NCI-H128 (cell line): ENCODE measurements at regions not wholly inside any gene's neighbourhood (a gene's known extent, or its start where the extent isn't known, plus 50 kb on each side); places are given as distances from the start of the nearest gene placed in this dataset.

Source experiments
- DNase-seq: peaks from one replicate; lab custom pipeline; 2025; ENCODE audit not compliant: unreplicated experiment; lab: John Stamatoyannopoulos, UW

DNA sequence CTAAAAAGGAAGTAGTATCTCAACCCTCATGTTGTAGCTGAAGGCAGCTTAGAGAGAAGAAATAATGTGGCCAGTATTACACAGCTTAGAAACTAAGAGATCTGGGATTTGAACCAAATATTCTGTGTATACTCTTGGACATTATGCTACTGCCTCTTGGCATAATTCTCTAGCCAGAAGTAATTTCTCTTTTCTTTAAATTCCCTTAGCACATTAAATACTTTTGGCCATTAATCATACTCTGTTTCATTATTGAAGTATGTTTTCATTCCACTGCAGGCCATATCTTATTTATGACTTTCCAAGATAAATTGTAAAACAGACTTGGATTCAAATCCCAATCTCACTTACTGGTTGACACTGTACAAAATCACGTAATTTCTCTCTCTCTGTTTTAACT, 181.3 kb upstream of the SPAG17 start:
- DNase-seq: no peak

DNA sequence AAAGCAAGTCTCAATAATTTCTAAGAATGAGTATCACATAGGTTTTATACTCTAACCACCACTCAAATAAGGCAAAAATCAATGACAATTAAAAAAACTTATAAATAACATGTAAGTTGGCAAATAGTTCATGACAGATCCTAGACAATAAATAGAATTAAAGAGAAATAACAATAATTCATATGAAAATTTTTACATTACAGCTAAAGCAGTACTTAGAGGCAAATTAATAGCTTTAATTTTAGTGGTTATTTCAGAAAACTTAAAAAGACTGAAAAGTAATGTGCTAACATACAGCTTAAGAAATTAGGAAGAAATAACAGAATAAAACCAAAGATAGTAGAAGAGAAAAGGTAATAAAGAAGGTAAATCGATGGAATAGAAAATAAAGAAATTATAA, 179.9 kb upstream of the SPAG17 start:
- no peak for DNase-seq

DNA sequence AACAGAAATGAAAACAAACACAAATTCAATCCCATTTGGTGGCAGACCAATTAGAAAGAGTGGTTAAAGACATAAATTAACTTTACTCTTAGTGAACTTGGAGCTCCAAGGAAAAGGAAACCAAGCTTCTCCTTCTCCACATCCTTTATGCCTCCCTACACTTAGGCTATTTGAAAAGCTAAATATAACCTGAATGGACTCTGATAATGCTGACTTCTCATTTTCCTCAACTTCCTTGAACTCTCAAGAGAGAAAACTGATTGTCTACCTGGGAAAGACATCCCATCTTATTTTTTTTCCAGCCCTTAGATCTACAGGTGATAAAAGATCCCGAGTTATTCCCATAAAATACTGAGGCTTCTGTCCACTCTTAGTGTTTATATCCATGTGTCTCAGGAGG, 178.4 kb upstream of the SPAG17 start:
- no peak for DNase-seq

DNA sequence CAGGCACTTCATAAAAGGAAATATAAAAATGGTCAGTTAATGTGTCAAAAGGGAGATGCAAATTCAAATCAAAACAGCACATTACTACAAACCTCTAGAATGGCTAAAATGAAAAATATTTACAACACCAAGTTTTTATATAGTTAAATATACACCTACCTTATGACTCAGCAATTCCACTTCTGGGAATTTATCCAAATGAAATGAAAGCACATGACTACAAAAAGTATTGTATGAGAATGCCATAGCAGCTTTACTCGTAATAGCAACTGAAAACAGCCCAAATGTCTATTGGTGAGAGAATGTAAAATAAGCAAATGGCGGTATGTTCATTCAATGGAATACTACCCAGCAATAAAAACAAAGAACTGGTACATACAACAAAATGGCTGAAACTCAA, 175.8 kb upstream of the SPAG17 start:
- no peak for DNase-seq

DNA sequence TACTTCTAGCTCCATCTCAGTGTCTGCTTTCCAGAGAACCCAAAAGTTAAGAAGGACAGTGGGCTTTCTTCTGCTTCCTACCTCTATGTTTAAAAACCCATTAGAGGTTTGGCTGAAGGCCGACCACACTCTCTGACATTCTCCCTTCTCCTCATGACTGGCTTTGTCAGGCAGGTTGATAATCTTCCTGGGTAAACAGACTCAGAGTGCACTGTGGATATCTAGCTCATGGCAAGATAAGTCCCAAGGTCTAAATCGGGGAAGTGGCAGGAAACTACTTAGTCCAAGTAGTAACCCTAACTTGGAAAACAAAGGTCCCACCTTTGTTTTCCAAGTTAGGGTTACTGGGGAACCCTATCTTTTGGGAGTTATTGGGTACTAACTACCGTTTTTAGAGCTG, 161.9 kb upstream of the SPAG17 start:
- no peak for DNase-seq

DNA sequence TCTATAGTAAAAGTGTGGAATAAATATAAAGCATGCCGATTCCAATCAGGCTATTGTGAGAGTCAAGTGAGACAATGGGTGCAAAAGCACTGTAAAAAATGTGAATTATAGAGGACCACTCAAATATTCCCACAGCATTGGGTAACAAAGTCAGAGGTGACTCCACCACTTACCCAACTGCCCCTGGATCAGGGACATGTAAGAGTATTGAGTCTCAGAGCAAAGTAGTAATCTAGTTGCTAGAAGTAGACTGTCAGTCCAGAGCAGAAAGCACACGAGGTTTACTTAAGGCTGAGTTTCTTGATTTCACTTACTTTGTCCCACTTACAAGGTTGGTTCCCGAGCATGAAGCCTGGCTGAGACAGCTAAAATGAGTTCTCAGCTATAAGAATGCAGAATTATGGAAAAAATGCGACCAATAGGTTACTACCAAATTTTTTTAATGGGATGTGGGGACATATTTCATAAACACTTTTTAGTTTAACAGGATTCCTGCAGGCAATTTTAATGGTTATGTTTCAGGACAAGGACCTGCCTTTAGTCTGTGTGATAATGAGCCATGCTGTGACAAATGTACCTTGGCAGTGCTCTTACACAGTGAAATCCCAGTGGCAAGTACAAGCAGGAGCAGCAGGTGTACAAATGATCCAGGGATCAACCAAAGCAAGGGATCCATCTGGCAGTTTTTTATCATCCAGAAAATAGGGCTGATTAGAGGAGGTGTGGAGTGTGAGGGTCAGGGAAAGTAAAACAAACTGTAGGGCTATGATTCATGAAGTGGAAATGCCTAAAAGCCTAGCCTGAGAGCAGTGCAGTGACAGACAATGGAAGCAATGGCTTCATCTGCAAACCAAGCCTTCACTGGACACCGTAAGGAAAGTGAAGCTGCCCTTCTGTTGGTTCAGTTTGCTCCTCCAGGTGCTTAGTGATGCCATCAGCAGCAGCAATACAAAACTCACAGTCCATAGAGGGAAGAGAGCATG, 156.2 kb upstream of the SPAG17 start:
- DNase-seq: no peak

DNA sequence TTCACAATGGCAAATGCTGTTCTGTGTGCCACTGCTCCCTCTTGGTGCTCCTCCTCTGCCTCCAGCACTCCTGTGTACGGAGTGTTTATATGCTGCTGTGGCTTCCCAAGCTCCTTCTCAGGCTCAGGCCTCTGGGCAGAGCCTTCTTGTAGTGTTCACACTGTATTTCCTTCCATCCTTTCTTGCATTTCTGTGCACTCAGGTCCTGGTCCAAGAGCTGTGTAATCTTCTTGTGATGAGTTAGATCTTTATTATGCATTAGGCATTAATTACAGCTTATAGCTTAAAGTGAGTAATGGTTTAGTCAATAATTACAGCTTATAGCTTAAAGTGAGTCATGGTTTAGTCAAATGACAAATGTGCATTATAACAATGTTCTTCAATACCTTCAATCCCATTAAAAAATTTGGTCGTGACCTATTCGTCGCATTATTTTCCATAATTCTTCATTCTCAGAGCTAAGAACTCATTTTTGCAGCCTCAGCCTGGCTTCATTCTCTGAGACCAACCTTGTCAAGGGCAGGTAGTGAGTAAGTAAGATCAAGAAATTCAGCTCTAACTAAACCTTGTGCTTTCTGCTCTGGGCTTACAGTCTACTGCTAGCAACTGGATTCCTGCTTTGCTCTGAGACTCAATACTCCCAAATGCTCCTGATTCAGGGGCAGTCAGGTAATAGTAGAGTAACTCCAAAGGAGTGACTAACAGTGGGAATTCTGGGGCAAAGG, 154.5 kb upstream of the SPAG17 start:
- no peak for DNase-seq

DNA sequence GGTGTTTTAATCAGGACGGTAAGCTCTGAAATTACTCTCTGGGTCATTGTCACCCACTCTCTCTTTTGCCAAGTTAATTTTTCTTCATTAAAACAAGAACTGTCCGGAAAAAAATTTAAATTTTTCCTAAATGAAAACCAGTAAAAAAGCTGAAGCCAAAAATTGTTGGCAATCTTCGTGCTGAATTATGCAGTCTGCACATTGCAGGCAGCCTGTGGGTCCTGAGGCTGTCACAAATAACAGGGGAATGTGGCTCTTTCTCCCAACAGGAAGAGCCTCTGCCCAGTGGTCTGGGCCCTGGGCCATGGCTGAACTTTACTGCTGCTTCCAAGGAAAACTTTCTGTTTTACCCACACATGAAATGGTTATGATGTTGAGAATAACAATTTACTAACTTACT, 153.9 kb upstream of the SPAG17 start:
- no peak for DNase-seq

DNA sequence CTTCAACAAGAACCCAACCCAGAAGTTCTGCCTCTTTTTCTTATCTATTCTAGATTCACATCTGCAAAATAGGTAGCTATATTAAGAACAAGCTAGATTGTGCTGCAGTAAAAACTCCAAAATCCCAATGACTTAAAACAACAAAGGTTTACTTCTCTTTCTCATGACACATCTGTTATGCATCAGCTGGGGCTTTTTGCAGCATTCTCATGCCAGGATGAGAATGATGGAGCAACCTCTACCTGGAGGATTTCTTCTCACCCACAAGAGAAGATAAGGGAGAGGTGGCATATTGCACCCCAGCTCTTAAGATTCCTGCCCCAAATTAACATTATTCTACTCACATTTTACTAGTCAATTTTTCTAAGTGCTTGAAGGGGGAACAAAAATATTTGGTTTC, 152.3 kb upstream of the SPAG17 start:
- no peak for DNase-seq

DNA sequence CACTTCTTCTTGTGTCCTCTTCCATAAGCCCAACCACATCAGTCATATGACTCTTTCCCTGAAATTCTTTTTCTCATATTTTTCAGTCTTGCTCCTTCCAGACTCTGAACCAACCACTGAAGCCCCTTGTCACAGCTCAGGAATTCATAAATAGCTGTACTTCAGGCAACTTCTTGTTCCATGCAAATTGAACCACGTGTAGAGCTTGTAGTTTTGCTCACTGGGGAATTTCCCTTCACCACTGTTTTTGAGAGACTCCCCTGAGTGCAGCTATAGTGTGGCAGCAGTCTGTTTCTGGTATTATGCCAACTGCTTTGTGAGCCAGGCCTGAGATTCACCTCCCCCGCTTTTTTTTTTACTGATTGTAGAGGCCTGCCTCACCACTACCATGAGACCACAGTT, 150.3 kb upstream of the SPAG17 start:
- no peak for DNase-seq

DNA sequence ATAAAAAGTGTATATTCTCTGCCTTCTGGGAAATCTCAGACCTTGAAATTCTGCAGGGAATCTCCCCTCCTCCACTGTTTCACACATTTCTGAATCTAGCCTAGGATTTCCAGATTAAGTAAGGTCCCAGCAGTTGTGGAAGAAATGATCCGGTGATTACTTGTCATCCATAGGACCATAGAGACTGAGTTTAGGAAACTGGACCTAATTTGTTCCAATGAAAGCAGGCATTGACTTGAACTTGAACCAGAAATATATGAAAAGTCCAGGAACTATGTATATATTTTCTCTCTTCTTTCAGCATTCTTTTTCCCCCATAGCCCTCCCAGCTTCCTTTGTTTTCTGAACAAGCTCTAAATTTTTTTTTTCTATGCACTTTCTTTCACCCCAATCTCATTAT, 149.5 kb upstream of the SPAG17 start:
- no peak for DNase-seq

DNA sequence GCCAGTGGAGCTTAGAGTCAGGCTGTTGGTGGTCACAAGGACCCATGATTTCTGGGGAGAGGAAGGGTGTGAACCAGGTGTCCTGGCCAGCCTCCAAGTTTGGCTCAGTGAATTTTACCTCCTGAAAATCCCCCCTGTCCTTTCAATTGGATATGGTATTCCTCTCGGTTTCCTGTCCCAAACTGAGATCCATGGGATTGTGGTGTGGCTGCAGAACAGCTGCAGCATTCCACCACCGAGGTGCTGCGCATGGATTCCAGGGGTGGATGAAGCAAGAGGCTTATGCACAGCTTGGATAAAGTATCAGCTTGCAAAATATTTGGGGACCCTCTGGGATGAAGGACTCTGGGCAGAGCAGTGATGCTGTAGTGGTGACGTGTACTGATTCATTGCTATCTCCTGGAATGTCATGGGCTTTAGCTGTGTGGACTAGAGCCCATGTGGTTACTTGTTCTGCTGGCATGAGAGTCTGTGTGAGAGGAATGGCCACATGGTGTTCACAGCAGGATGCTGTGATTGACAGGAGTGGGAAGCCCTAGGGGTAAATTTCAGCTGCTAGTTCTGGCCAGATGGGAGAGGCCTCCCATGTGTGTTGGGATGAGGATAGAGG, 148.7 kb upstream of the SPAG17 start:
- no peak for DNase-seq

DNA sequence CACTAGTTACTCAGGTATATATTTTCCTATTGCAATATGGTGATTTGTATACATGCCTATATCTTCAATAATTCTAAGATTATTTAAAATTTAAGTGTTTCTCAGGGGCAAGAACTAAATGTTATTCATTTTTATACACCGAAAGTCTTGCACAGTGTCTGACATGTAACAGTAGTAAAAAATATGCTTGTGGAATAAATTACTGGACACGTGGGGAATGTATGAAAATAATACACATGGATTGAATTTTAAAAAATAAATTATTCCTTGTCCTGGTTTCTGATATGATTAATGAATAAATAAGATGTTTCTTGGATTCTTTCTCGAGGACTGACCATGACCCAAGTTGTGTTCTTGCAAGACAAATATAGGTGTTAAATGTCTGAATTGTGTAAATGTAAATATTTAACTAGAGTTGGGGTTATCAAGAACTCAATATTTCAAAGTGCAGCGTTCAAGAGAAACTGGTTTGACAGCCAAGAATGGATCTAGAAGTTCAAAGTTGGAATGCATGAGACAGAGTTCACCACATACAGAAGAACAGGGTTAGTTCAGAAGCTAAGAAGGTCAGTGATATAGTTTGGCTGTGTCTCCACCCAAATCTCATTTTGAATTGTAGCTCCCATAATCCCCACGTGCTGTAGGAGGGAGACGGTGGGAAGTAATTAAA, 142.1 kb upstream of the SPAG17 start:
- no peak for DNase-seq

DNA sequence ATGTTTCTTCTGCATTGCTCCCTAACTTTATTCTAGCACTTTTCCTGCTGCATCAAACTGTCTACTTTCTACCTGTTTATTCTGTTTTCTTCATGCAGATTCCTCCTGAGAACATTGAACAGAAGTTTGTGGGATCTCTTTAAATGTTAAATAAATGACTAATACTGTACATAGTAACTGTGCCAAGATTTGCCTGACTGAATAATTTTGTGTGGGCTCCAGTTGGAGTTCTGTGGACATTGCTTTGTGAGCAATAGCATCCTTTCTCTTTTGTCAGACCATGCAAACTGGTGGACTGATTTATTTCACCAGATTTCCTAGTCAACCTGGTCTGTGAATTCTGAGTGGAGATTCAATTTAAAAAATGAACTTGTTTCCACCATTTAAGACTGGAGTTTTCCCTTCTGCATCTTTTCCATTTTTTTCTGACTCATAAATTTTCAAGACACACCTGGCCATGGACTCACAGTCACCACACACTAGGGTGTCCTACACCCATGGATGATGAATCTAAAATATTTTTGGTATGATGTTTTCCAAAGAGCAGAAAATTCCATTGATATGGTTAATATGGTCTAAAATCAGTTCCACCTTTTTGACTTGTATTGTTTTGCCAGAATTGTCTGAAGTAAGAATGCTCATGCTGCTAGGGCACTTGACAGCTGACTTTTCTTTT, 140.7 kb upstream of the SPAG17 start:
- DNase-seq: no peak

DNA sequence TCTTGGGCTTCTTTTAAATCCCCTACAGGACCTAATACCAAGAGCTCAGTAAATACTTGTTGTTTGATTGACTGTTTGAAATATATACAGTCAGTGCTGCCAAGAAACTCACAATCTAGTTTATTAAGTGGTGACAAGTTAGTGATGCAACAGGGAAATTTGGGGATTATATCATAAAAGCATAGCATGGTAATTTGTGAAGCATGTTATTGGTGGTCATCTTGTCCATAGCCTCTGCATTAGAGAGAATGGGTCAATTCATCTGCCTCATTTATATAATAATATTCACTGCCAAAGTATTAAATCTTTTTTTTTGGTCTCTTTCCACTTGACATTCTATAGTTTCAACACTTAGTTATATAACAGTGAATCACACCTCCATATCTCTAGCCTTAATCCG, 138.2 kb upstream of the SPAG17 start:
- no peak for DNase-seq

DNA sequence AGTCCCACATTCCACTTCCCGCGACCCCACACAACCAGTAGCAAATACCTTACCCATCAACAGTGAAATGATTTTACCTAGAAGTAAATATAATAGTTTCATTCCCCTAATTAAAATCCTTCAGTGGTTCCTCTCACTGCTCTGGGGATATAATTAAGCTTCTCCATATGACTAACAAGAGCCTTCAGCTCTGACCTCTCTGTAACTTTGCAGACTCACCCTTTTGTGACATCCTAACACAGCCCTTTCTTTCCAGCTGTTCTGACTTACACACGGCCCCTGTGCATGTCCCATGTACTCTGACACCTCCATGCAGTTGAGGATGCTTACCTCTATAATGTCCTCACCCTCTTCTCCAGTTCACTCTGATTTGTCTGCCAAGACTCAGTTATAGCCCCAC, 137.3 kb upstream of the SPAG17 start:
- no peak for DNase-seq

DNA sequence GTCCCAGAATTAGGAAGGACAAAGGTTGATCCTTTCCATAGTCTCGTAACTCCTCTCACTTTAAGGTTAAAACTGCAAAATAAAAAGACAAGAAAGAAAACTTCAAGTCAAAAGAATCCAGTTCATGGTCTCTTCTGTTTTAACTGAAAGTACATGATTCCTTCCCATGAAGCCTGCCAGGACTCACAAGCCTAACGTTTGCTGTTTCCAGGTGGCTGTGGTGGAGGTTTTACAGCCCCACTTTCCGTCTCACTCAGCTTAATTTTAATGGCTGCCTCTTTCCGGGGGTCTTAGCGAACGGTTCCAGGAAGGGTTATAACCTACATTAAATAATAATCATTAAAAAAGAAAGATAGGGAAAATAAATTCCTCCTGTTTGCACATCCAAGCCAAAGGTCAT, 136.8 kb upstream of the SPAG17 start:
- no peak for DNase-seq

DNA sequence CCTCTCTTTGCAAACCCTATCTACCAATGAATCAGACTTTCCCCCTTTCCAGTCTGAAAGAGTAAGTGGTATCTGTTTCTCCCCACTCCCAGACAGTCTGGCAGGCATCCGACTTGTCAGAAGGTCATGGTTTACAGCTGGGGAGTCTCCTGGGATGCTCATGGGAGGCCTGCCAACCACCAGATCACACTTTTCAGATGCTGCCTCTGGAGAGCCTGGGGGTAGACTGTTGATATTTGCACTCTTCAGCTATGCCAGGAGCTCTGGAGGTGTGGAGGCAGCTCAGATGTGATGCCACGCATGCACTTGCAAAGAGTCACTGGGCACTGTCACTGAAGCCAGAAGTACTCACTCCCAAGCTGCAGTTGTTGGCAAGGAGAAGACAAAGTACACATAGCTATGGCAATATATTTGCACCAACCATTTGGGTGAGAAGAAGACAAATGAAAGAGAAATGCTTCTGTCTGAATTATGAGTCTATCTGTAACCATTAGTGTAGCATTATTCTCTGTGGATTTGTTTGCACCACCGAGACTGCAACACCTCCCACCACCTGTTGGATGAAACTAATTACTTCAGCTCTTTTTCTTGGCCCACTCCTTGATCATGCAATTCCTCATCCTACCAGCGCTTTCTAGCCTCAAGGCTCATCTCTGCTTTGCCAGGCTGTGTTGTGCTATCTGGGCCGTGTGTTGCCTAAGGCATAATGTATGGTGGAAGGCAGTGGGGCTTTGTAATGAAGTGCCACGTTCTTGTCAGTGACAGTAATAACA, 133.0 kb upstream of the SPAG17 start:
- DNase-seq: no peak

DNA sequence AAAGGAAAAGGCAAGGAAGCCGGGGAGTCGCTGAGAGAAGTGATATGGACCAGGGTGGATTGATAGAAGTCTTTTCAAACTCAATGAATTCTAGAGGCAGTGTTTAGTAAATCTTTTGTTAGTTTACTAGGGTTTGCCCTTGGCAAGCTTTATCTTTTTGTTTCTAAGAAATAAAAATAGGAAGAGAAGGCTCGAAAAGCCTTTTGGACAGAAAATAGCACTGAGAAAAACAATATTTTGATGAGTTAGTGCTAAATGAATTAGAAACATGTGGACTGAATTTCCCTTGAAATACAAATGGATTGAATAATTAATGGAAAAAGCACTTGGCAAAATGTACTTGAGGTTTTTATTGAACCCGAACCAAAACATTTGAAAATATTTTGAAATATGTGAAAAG, 121.8 kb upstream of the SPAG17 start:
- DNase-seq: no peak

DNA sequence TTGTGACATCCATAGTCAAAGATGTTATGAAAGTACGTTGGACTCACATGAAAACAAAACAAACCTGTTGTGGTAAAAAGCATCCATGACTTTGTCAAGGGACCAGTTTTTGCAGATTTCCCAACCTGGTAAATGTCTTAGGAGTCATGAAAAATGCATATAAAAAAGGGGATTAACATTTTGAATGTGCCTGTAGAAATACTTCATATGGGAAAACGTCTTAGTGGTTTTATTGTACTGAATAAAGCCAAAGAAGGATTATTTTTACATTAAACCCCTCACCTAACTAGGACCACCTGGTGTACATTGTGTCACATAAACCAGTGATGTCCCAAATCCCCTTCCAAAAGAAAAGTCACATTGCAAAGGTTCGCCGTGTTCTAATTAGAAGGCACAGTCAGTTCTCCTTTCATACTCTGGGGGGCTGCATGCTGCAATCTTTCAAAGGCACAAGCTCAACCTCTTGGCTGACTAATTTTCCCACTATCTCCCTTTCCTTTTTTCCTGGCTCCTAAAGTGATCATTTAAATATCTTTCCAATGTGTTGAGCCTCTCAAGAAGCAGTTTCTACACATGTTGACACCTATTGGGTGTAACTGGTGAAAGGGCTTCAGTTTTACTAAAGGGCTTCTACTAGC, 119.8 kb upstream of the SPAG17 start:
- no peak for DNase-seq
